PC-9 (cell line): ENCODE measurements at regions not wholly inside any gene's neighbourhood (a gene's known extent, or its start where the extent isn't known, plus 50 kb on each side); places are given as distances from the start of the nearest gene placed in this dataset.

Source experiments
- BruUV-seq: library from RNA; stranded (reverse); fragments of 400-500 nt; replicated peaks from 2 replicates; lab custom pipeline; 2021; lab: Mats Ljungman, UMichigan
- CTCF ChIA-PET: fragments of 300-600 bp; sonication (Branson Sonifier 250); formaldehyde crosslinking; loops from one replicate; lab custom pipeline; 2022; ENCODE audit warnings: antibody characterized with exemption; lab: Charles Lee
- POLR2A ChIA-PET: fragments of 300-600 bp; sonication (Branson Sonifier 250); formaldehyde crosslinking; loops from one replicate; lab custom pipeline; 2022; ENCODE audit warnings: antibody characterized with exemption; ENCODE audit not compliant: unreplicated experiment; lab: Charles Lee
- DNase-seq, 2 experiments: peaks; one replicate each; pipeline versions ENCODE4 v3.0.0 to v3.0.0-alpha.2; 2015 to 2022; ENCODE audit warnings: mixed read lengths in 1 of 2
- H2AFZ ChIP-seq: fragments of 200-600 bp; sonication (generic); 2 replicates; pipeline ENCODE4 v1.8.1; 2017; ENCODE audit warnings: antibody characterized with exemption
- H3F3A ChIP-seq: fragments of 200-600 bp; sonication (generic); 2 replicates; pipeline ENCODE4 v1.8.1; 2017; ENCODE audit warnings: antibody characterized with exemption, mild to moderate bottlenecking, low read depth; ENCODE audit not compliant: insufficient read depth
- H3K27ac ChIP-seq: fragments of 200-600 bp; sonication (generic); 2 replicates; pipeline ENCODE4 v1.6.1; 2016; ENCODE audit warnings: mixed run types
- H3K27me3 ChIP-seq: fragments of 200-600 bp; sonication (generic); 2 replicates; pipeline ENCODE4 v1.6.1; 2016; ENCODE audit warnings: low read depth, mixed run types; ENCODE audit not compliant: insufficient read depth
- H3K36me3 ChIP-seq: fragments of 200-600 bp; sonication (generic); 2 replicates; pipeline ENCODE4 v1.6.1; 2016; ENCODE audit warnings: low read depth, mixed run types
- H3K4me1 ChIP-seq: fragments of 200-600 bp; sonication (generic); replicated peaks from 2 replicates; pipeline ENCODE4 v1.6.1; 2016; ENCODE audit warnings: mixed run types; ENCODE audit not compliant: insufficient read depth
- H3K4me2 ChIP-seq: fragments of 200-600 bp; sonication (generic); 2 replicates; pipeline ENCODE4 v1.6.1; 2017; ENCODE audit warnings: mixed run types
- H3K4me3 ChIP-seq: fragments of 200-600 bp; sonication (generic); 2 replicates; pipeline ENCODE4 v1.6.1; 2016; ENCODE audit warnings: mixed run types
- H3K79me2 ChIP-seq: fragments of 200-600 bp; sonication (generic); 2 replicates; pipeline ENCODE4 v1.6.1; 2017; ENCODE audit warnings: low read depth, mixed run types
- H3K9me2 ChIP-seq: fragments of 200-600 bp; sonication (generic); 2 replicates; pipeline ENCODE4 v1.8.1; 2017; ENCODE audit warnings: mild to moderate bottlenecking; ENCODE audit not compliant: insufficient read depth
- H3K9me3 ChIP-seq: fragments of 200-600 bp; sonication (generic); 2 replicates; pipeline ENCODE4 v1.8.1; 2016; ENCODE audit warnings: low read depth; ENCODE audit not compliant: insufficient read depth
- H4K20me1 ChIP-seq: fragments of 200-600 bp; sonication (generic); 2 replicates; pipeline ENCODE4 v1.8.1; 2017; ENCODE audit not compliant: insufficient read depth
- CTCF ChIP-seq: fragments of 200-600 bp; sonication (generic); conservative IDR thresholded peaks from 2 replicates; pipeline ENCODE4 v1.6.1; 2017; ENCODE audit warnings: mixed run types, antibody characterized with exemption, mild to moderate bottlenecking, moderate library complexity
- EZH2 ChIP-seq: fragments of 200-600 bp; sonication (generic); IDR thresholded peaks from 2 replicates; pipeline ENCODE4 v1.8.0; 2017; ENCODE audit warnings: antibody characterized with exemption, low read depth
- intact Hi-C: fragments of 100-400 bp; cut with micrococcal nuclease; formaldehyde crosslinking; loops from one replicate; pipeline ENCODE4 v1.10.0; 2022; ENCODE audit not compliant: unreplicated experiment

- no peak overlapping the region for H3K4me3 ChIP-seq
- H3F3A ChIP-seq: peaks cover 6% of the 10 kb centered on the region; the same call in 1 of the 2 replicates
- H3K79me2 ChIP-seq: no peaks in the 10 kb centered on the region
- CTCF ChIA-PET: no interaction called here
- peaks cover 10% of the 10 kb centered on the region; the same call in 1 of the 2 replicates for H3K9me3 ChIP-seq
- no peaks in the 10 kb centered on the region for H4K20me1 ChIP-seq
- no peak for DNase-seq
- no peaks in the 10 kb centered on the region for H3K27me3 ChIP-seq
- no peak for TF ChIP-seq CTCF
- TF ChIP-seq EZH2: no peak
- H3K9me2 ChIP-seq: no peaks in the 10 kb centered on the region
- H3K4me2 ChIP-seq: no peak overlapping the region
- H3K4me1 ChIP-seq: peaks cover 16% of the 10 kb centered on the region
- no peak overlapping the region for H2AFZ ChIP-seq
- H3K27ac ChIP-seq: no peak overlapping the region
- intact Hi-C loops: no loop called here
- no peaks in the 10 kb centered on the region for H3K36me3 ChIP-seq
- BruUV-seq: no TSS peak
- POLR2A ChIA-PET: interaction anchor here (0.7 kb wide), 1 partner anchor 83 kb away, joined by 3 read pairs; no protein-coding TSS in a partner anchor
Measured at GRCh38 chr13:105982219-105982930, 553.1 kb downstream of the EFNB2 start.

GRCh38 chr13:105979131-105980011 lies 556.1 kb downstream of the EFNB2 start:
- Histone ChIP-seq H3K4me1 (peaks cover 10% of the 10 kb centered on the region), H3K4me3 (no peak overlapping the region), H3K79me2 (no peaks in the 10 kb centered on the region), H3K27ac (no peak overlapping the region), H3K27me3 (no peaks in the 10 kb centered on the region), H2AFZ (no peak overlapping the region), H4K20me1 (no peaks in the 10 kb centered on the region), H3K9me2 (no peaks in the 10 kb centered on the region), H3K36me3 (no peaks in the 10 kb centered on the region), H3K9me3 (peaks cover 6% of the 10 kb centered on the region; the same call in 1 of the 2 replicates), H3K4me2 (no peak overlapping the region), H3F3A (peaks cover 3% of the 10 kb centered on the region; the same call in 1 of the 2 replicates)
- no peak for DNase-seq
- ChIA-PET POLR2A (no interaction called here), CTCF (no interaction called here)
- no peak for TF ChIP-seq CTCF
- TF ChIP-seq EZH2: no peak
- no TSS peak for BruUV-seq
- intact Hi-C loops: no loop called here

GRCh38 chr13:105974380-105974779 lies 561.1 kb downstream of the EFNB2 start:
- Histone ChIP-seq H4K20me1 (no peaks in the 10 kb centered on the region), H3K4me3 (no peak overlapping the region), H3K36me3 (no peaks in the 10 kb centered on the region), H3K9me3 (0 out of 2 replicates have a peak, but pooled peaks cover 6% of the 10 kb centered on the region), H3K79me2 (no peaks in the 10 kb centered on the region), H2AFZ (no peak overlapping the region), H3K27me3 (no peaks in the 10 kb centered on the region), H3F3A (no peaks in the 10 kb centered on the region), H3K9me2 (no peaks in the 10 kb centered on the region), H3K4me2 (no peak overlapping the region), H3K4me1 (peaks cover 5% of the 10 kb centered on the region; the same call in 1 of the 2 replicates), H3K27ac (no peak overlapping the region)
- BruUV-seq: no TSS peak
- no peak for TF ChIP-seq EZH2
- TF ChIP-seq CTCF: no peak
- POLR2A ChIA-PET: no interaction called here
- DNase-seq: no peak
- intact Hi-C loops: no loop called here
- CTCF ChIA-PET: no interaction called here
